PC-9 (cell line): ENCODE measurements at regions not wholly inside any gene's neighbourhood (a gene's known extent, or its start where the extent isn't known, plus 50 kb on each side); places are given as distances from the start of the nearest gene placed in this dataset.

Experiments used
- BruUV-seq: library from RNA; stranded (reverse); fragments of 400-500 nt; replicated peaks from 2 replicates; lab custom pipeline; 2021; lab: Mats Ljungman, UMichigan
- CTCF ChIA-PET: fragments of 300-600 bp; sonication (Branson Sonifier 250); formaldehyde crosslinking; loops from one replicate; lab custom pipeline; 2022; ENCODE audit warnings: antibody characterized with exemption; lab: Charles Lee
- POLR2A ChIA-PET: fragments of 300-600 bp; sonication (Branson Sonifier 250); formaldehyde crosslinking; loops from one replicate; lab custom pipeline; 2022; ENCODE audit warnings: antibody characterized with exemption; ENCODE audit not compliant: unreplicated experiment; lab: Charles Lee
- DNase-seq, 2 experiments: peaks; one replicate each; pipeline versions ENCODE4 v3.0.0 to v3.0.0-alpha.2; 2015 to 2022; ENCODE audit warnings: mixed read lengths in 1 of 2
- H2AFZ ChIP-seq: fragments of 200-600 bp; sonication (generic); 2 replicates; pipeline ENCODE4 v1.8.1; 2017; ENCODE audit warnings: antibody characterized with exemption
- H3F3A ChIP-seq: fragments of 200-600 bp; sonication (generic); 2 replicates; pipeline ENCODE4 v1.8.1; 2017; ENCODE audit warnings: antibody characterized with exemption, mild to moderate bottlenecking, low read depth; ENCODE audit not compliant: insufficient read depth
- H3K27ac ChIP-seq: fragments of 200-600 bp; sonication (generic); 2 replicates; pipeline ENCODE4 v1.6.1; 2016; ENCODE audit warnings: mixed run types
- H3K27me3 ChIP-seq: fragments of 200-600 bp; sonication (generic); 2 replicates; pipeline ENCODE4 v1.6.1; 2016; ENCODE audit warnings: low read depth, mixed run types; ENCODE audit not compliant: insufficient read depth
- H3K36me3 ChIP-seq: fragments of 200-600 bp; sonication (generic); 2 replicates; pipeline ENCODE4 v1.6.1; 2016; ENCODE audit warnings: low read depth, mixed run types
- H3K4me1 ChIP-seq: fragments of 200-600 bp; sonication (generic); replicated peaks from 2 replicates; pipeline ENCODE4 v1.6.1; 2016; ENCODE audit warnings: mixed run types; ENCODE audit not compliant: insufficient read depth
- H3K4me2 ChIP-seq: fragments of 200-600 bp; sonication (generic); 2 replicates; pipeline ENCODE4 v1.6.1; 2017; ENCODE audit warnings: mixed run types
- H3K4me3 ChIP-seq: fragments of 200-600 bp; sonication (generic); 2 replicates; pipeline ENCODE4 v1.6.1; 2016; ENCODE audit warnings: mixed run types
- H3K79me2 ChIP-seq: fragments of 200-600 bp; sonication (generic); 2 replicates; pipeline ENCODE4 v1.6.1; 2017; ENCODE audit warnings: low read depth, mixed run types
- H3K9me2 ChIP-seq: fragments of 200-600 bp; sonication (generic); 2 replicates; pipeline ENCODE4 v1.8.1; 2017; ENCODE audit warnings: mild to moderate bottlenecking; ENCODE audit not compliant: insufficient read depth
- H3K9me3 ChIP-seq: fragments of 200-600 bp; sonication (generic); 2 replicates; pipeline ENCODE4 v1.8.1; 2016; ENCODE audit warnings: low read depth; ENCODE audit not compliant: insufficient read depth
- H4K20me1 ChIP-seq: fragments of 200-600 bp; sonication (generic); 2 replicates; pipeline ENCODE4 v1.8.1; 2017; ENCODE audit not compliant: insufficient read depth
- EZH2 ChIP-seq: fragments of 200-600 bp; sonication (generic); IDR thresholded peaks from 2 replicates; pipeline ENCODE4 v1.8.0; 2017; ENCODE audit warnings: antibody characterized with exemption, low read depth
- intact Hi-C: fragments of 100-400 bp; cut with micrococcal nuclease; formaldehyde crosslinking; loops from one replicate; pipeline ENCODE4 v1.10.0; 2022; ENCODE audit not compliant: unreplicated experiment
- TF ChIP-seq, protein P1 (sequence below): fragments of 200-600 bp; sonication (generic); conservative IDR thresholded peaks from 2 replicates; pipeline ENCODE4 v1.6.1; 2017; ENCODE audit warnings: mixed run types, antibody characterized with exemption, mild to moderate bottlenecking, moderate library complexity

DNA sequence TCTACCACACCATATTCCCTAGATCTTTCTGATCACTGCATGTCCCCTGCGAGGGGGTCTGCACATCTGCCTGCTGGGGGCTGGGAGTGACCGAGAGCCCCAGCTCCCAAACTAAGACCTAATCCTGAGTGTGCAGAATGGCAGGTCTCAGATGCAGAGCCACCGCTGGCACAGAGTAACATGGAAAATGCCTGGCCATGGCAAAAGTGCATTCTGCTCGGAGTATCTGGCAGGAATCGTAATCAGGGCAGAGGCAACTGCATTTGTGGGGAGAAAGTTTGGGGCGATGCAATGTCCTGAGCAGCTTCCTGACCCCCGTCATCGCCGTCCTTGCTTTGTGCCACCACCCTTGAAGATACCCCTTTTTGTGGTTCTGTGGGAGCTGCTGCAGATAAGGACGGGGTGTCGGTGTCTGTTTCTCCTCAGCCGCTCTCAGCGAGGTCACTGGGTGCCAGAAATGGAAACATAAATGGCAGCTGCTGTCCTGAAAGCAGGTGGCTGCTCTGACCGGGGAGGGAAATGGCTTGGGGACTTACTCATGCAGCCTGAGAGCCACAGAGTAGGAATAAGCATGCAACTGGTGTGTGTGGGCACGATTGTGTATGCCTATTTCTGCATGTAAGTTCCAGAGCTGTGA, 157.9 kb downstream of the LY86 start:
- ChIA-PET CTCF (no interaction called here), POLR2A (no interaction called here)
- no peak for DNase-seq
- Histone ChIP-seq H3K4me1 (peaks cover 32% of the 10 kb centered on the region), H3K9me2 (no peaks in the 10 kb centered on the region), H2AFZ (no peak overlapping the region), H3K4me2 (no peak overlapping the region), H3K9me3 (no peaks in the 10 kb centered on the region), H3K27me3 (no peaks in the 10 kb centered on the region), H3F3A (peaks cover 9% of the 10 kb centered on the region; the same call in 1 of the 2 replicates), H3K79me2 (no peaks in the 10 kb centered on the region), H3K4me3 (no peak overlapping the region), H4K20me1 (no peaks in the 10 kb centered on the region), H3K27ac (no peak overlapping the region), H3K36me3 (no peaks in the 10 kb centered on the region)
- BruUV-seq: no TSS peak
- intact Hi-C loops: no loop called here
- no peak for TF ChIP-seq EZH2
- TF ChIP-seq, protein P1, sequence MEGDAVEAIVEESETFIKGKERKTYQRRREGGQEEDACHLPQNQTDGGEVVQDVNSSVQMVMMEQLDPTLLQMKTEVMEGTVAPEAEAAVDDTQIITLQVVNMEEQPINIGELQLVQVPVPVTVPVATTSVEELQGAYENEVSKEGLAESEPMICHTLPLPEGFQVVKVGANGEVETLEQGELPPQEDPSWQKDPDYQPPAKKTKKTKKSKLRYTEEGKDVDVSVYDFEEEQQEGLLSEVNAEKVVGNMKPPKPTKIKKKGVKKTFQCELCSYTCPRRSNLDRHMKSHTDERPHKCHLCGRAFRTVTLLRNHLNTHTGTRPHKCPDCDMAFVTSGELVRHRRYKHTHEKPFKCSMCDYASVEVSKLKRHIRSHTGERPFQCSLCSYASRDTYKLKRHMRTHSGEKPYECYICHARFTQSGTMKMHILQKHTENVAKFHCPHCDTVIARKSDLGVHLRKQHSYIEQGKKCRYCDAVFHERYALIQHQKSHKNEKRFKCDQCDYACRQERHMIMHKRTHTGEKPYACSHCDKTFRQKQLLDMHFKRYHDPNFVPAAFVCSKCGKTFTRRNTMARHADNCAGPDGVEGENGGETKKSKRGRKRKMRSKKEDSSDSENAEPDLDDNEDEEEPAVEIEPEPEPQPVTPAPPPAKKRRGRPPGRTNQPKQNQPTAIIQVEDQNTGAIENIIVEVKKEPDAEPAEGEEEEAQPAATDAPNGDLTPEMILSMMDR: no peak

DNA sequence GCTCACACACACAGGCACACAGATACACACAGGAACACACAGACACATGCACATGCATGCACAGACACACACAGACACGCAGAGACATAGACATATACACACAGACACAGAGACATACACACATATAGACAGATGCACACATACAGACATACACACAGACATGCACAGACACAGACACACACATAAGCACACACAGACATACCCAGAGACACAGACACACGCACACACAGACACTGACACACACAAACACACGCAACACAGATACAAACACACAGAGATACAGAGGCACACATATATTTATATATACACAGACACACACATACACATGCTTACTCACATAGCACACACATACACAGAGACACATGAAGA, 158.4 kb downstream of the LY86 start:
- no peak overlapping the region for H2AFZ ChIP-seq
- ChIA-PET CTCF (no interaction called here), POLR2A (no interaction called here)
- H3K36me3 ChIP-seq: no peaks in the 10 kb centered on the region
- intact Hi-C loops: no loop called here
- TF ChIP-seq, protein P1: no peak
- TF ChIP-seq EZH2: no peak
- no peak overlapping the region for H3K4me3 ChIP-seq
- H3K4me1 ChIP-seq: peaks cover 32% of the 10 kb centered on the region
- no peaks in the 10 kb centered on the region for H4K20me1 ChIP-seq
- H3K27me3 ChIP-seq: no peaks in the 10 kb centered on the region
- no peaks in the 10 kb centered on the region for H3K9me2 ChIP-seq
- no TSS peak for BruUV-seq
- no peak overlapping the region for H3K4me2 ChIP-seq
- H3K9me3 ChIP-seq: no peaks in the 10 kb centered on the region
- DNase-seq: no peak
- peaks cover 9% of the 10 kb centered on the region; the same call in 1 of the 2 replicates for H3F3A ChIP-seq
- H3K79me2 ChIP-seq: no peaks in the 10 kb centered on the region
- no peak overlapping the region for H3K27ac ChIP-seq

DNA sequence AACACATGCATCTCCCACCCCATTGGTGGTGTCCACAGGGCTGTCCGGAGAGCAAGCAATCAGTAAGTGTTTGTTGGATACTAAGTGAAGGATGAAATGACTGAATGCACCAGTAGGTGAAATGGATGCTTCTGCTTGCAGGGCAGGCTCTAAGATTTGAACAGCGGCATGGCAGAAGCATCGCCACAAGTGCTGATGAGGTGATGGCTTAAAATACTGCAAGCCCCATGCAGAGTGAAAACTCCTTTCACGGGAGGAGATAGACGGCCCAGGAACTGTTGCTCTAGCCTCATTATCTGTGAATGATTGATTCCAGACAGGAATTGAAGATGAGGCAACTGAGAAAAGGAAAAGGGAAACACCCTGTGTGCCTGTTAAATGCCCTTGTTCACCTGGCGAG, 158.9 kb downstream of the LY86 start:
- no peaks in the 10 kb centered on the region for H4K20me1 ChIP-seq
- no peak for TF ChIP-seq EZH2
- TF ChIP-seq, protein P1: no peak
- no peaks in the 10 kb centered on the region for H3K79me2 ChIP-seq
- H3K4me1 ChIP-seq: peaks cover 32% of the 10 kb centered on the region
- POLR2A ChIA-PET: no interaction called here
- no peaks in the 10 kb centered on the region for H3K9me2 ChIP-seq
- no peak for DNase-seq
- no peak overlapping the region for H3K4me3 ChIP-seq
- intact Hi-C loops: no loop called here
- no peaks in the 10 kb centered on the region for H3K9me3 ChIP-seq
- H3K4me2 ChIP-seq: no peak overlapping the region
- no TSS peak for BruUV-seq
- CTCF ChIA-PET: no interaction called here
- H3K27me3 ChIP-seq: no peaks in the 10 kb centered on the region
- no peak overlapping the region for H2AFZ ChIP-seq
- H3K27ac ChIP-seq: no peak overlapping the region
- H3F3A ChIP-seq: peaks cover 9% of the 10 kb centered on the region; the same call in 1 of the 2 replicates
- no peaks in the 10 kb centered on the region for H3K36me3 ChIP-seq
